Progenitor cell of endocrine pancreas (in vitro differentiated cells): ENCODE measurements at regions not wholly inside any gene's neighbourhood (a gene's known extent, or its start where the extent isn't known, plus 50 kb on each side); places are given as distances from the start of the nearest gene placed in this dataset.

Experiments
- DNase-seq: peaks from one replicate; pipeline ENCODE4 v3.0.0; 2021; ENCODE audit warnings: low spot score; ENCODE audit not compliant: unreplicated experiment
- H3K27ac Mint-ChIP-seq: 2 replicates; pipeline ENCODE4 v1.8.0; 2021; ENCODE audit warnings: mild to moderate bottlenecking, moderate library complexity, mixed read lengths
- H3K27me3 Mint-ChIP-seq: 2 replicates; pipeline ENCODE4 v1.8.0; 2021; ENCODE audit warnings: mixed read lengths
- H3K36me3 Mint-ChIP-seq: 2 replicates; pipeline ENCODE4 v1.8.0; 2022; ENCODE audit warnings: mixed read lengths; ENCODE audit not compliant: insufficient read depth
- H3K4me1 Mint-ChIP-seq: 2 replicates; pipeline ENCODE4 v1.8.0; 2021; ENCODE audit warnings: low read depth, mixed read lengths
- H3K4me3 Mint-ChIP-seq: 2 replicates; pipeline ENCODE4 v1.8.0; 2021; ENCODE audit warnings: low read depth, mild to moderate bottlenecking, moderate library complexity, mixed read lengths
- H3K9me3 Mint-ChIP-seq: 2 replicates; pipeline ENCODE4 v1.8.0; 2021; ENCODE audit warnings: low read depth, mixed read lengths
- TF ChIP-seq, protein P1 (sequence below): fragments of 200-600 bp; sonication (generic); IDR thresholded peaks from one replicate; pipeline ENCODE4 v1.5.0; 2021; ENCODE audit warnings: antibody characterized with exemption, mild to moderate bottlenecking; ENCODE audit not compliant: unreplicated experiment

DNA sequence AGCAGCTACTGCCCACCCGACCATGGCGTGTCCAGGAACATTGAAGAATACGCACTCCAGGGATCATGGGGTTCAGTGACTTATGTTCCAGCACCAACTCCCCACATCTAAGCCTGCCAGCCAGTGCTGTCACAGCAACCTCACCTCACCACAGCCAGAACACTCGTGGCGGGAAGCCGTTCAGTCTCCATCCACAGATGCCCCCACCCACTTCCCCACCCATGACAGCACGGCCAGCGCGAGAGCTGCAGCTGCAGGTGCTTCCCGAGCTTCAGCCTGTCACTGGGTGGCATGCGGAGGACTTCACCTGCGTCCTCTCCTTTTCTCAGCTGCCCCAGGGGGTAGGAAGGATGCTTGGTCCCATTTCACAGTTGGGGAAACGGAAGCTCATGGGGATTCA lies 50.3 kb downstream of the RBFOX3 start:
- Mint-ChIP-seq H3K4me1 (peaks cover 12% of the 10 kb centered on the region), H3K9me3 (peaks cover 3% of the 10 kb centered on the region), H3K27ac (no peak overlapping the region), H3K36me3 (no peaks in the 10 kb centered on the region), H3K4me3 (no peak overlapping the region), H3K27me3 (peaks cover 28% of the 10 kb centered on the region)
- DNase-seq: no peak
- TF ChIP-seq, protein P1, sequence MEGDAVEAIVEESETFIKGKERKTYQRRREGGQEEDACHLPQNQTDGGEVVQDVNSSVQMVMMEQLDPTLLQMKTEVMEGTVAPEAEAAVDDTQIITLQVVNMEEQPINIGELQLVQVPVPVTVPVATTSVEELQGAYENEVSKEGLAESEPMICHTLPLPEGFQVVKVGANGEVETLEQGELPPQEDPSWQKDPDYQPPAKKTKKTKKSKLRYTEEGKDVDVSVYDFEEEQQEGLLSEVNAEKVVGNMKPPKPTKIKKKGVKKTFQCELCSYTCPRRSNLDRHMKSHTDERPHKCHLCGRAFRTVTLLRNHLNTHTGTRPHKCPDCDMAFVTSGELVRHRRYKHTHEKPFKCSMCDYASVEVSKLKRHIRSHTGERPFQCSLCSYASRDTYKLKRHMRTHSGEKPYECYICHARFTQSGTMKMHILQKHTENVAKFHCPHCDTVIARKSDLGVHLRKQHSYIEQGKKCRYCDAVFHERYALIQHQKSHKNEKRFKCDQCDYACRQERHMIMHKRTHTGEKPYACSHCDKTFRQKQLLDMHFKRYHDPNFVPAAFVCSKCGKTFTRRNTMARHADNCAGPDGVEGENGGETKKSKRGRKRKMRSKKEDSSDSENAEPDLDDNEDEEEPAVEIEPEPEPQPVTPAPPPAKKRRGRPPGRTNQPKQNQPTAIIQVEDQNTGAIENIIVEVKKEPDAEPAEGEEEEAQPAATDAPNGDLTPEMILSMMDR: no peak

DNA sequence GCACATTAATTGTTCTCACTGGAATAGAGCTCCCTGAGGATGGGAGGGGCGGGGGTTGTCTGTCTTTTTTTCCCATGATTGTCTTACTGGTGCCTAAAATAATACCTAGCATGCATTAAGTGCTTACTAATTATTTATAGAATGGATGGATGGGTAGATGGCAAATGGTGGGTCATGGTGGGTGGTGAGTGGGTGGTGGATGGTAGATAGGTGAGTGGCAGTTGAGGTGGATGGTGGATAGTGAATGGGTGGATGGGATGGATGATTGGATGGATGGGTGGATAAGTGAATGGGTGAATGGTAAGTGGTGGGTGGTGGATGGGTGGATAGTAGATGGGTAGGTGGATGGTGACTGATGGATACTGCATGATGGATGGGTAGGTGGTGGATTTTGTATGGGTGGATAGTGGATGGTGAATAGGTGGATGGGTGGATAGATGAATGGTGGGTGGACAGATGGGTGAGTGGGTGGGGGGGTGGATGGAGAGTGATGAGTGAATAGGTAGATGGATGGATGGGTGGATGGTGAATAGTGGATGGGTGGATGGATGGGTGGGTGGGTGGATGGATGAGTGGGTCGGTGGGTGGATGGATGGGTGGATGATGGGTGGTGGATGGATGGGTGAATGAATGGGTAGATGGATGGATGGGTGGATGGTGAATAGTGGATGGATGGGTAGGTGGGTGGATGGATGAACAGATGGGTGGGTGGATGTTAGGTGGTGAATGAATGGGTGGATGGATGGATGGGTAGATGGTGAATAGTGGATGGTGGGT lies 51.6 kb downstream of the RBFOX3 start:
- Mint-ChIP-seq H3K36me3 (no peaks in the 10 kb centered on the region), H3K4me1 (peaks cover 12% of the 10 kb centered on the region), H3K27ac (no peak overlapping the region), H3K4me3 (no peak overlapping the region), H3K9me3 (peaks cover 4% of the 10 kb centered on the region), H3K27me3 (peaks cover 28% of the 10 kb centered on the region)
- TF ChIP-seq, protein P1: no peak
- DNase-seq: no peak

GRCh38 chr17:79558091-79558900 lies 52.6 kb downstream of the RBFOX3 start:
- TF ChIP-seq, protein P1: no peak
- Mint-ChIP-seq H3K27ac (no peak overlapping the region), H3K27me3 (peaks cover 28% of the 10 kb centered on the region), H3K4me1 (peaks cover 12% of the 10 kb centered on the region), H3K4me3 (no peak overlapping the region), H3K9me3 (peaks cover 4% of the 10 kb centered on the region), H3K36me3 (no peaks in the 10 kb centered on the region)
- no peak for DNase-seq

GRCh38 chr17:79557276-79558090 lies 53.4 kb downstream of the RBFOX3 start:
- TF ChIP-seq, protein P1: no peak
- H3K9me3 Mint-ChIP-seq: peaks cover 4% of the 10 kb centered on the region
- H3K27ac Mint-ChIP-seq: no peak overlapping the region
- peaks cover 6% of the 10 kb centered on the region for H3K4me1 Mint-ChIP-seq
- no peak overlapping the region for H3K4me3 Mint-ChIP-seq
- H3K36me3 Mint-ChIP-seq: no peaks in the 10 kb centered on the region
- peaks cover 28% of the 10 kb centered on the region for H3K27me3 Mint-ChIP-seq
- DNase-seq: no peak

- peaks cover 7% of the 10 kb centered on the region for H3K9me3 Mint-ChIP-seq
- H3K4me3 Mint-ChIP-seq: no peak overlapping the region
- no peak overlapping the region for H3K27ac Mint-ChIP-seq
- peaks cover 6% of the 10 kb centered on the region for H3K4me1 Mint-ChIP-seq
- H3K27me3 Mint-ChIP-seq: peaks cover 23% of the 10 kb centered on the region
- H3K36me3 Mint-ChIP-seq: no peaks in the 10 kb centered on the region
- no peak for DNase-seq
- TF ChIP-seq, protein P1: no peak
These were observed 54.6 kb downstream of the RBFOX3 start for GRCh38 chr17:79556271-79556670.
